T-cell (primary cell): ENCODE measurements at regions not wholly inside any gene's neighbourhood (a gene's known extent, or its start where the extent isn't known, plus 50 kb on each side); places are given as distances from the start of the nearest gene placed in this dataset.

Source experiments
- ATAC-seq, 4 experiments: fragments of 200-7000 bp in 3 of 4; fragments of 150-1000 bp in 1 of 4; cut with Tn5 transposase; replicated peaks in 1 of 4; 1 replicate in 3 of 4; 2 replicates in 1 of 4; pipeline ENCODE4 v1.10.0; 2021; ENCODE audit warnings: moderate library complexity in 3 of 4, mild to moderate bottlenecking in 2 of 4, moderate number of reproducible peaks in 1 of 4
- CTCF ChIA-PET, 2 donors: fragments of 300-600 bp; sonication (Branson Sonifier 250); formaldehyde crosslinking; loops; one replicate each; lab custom pipeline; 2022; ENCODE audit warnings: antibody characterized with exemption in 2 of 2; lab: Charles Lee
- POLR2A ChIA-PET, 2 donors: fragments of 300-600 bp; sonication (Branson Sonifier 250); formaldehyde crosslinking; loops; one replicate each; lab custom pipeline; 2022; ENCODE audit warnings: antibody characterized with exemption in 2 of 2; lab: Charles Lee
- DNase-seq, 35 experiments: peaks; one replicate each; pipeline versions ENCODE4 v3.0.0 to v3.0.0-alpha.2; 2013 to 2023
- H3K27ac ChIP-seq: one replicate; pipeline ENCODE4 v1.5.1; 2013; ENCODE audit warnings: low read length
- H3K27me3 ChIP-seq, 2 experiments: replicated peaks in 1 of 2; 1 replicate in 1 of 2; 2 replicates in 1 of 2; pipeline versions ENCODE4 v1.6.1 to v1.7.0; 2013; ENCODE audit warnings: low read length in 1 of 2, mixed read lengths in 1 of 2; ENCODE audit not compliant: control insufficient read depth in 2 of 2, insufficient read depth in 2 of 2; ENCODE audit errors: extremely low read depth in 1 of 2
- H3K36me3 ChIP-seq, 2 donors: 1 replicate in 1 of 2; 2 replicates in 1 of 2; pipeline versions ENCODE4 v1.6.1 to v1.7.0; 2013; ENCODE audit warnings: low read length in 1 of 2; ENCODE audit not compliant: control insufficient read depth in 2 of 2, insufficient read depth in 1 of 2; ENCODE audit errors: extremely low read depth in 1 of 2
- H3K4me1 ChIP-seq, 2 experiments: 1 replicate in 1 of 2; 2 replicates in 1 of 2; pipeline versions ENCODE4 v1.6.1 to v1.7.0; 2013; ENCODE audit warnings: low read length in 2 of 2, mixed read lengths in 1 of 2; ENCODE audit not compliant: insufficient read depth in 2 of 2, control insufficient read depth in 1 of 2; ENCODE audit errors: extremely low read depth in 1 of 2
- H3K4me3 ChIP-seq, 2 donors: 1 replicate in 1 of 2; 2 replicates in 1 of 2; pipeline versions ENCODE4 v1.5.1 to v1.7.0; 2013; ENCODE audit warnings: mild to moderate bottlenecking in 2 of 2, low read length in 1 of 2, moderate library complexity in 1 of 2; ENCODE audit not compliant: control insufficient read depth in 1 of 2; ENCODE audit errors: extremely low read depth in 1 of 2
- H3K9me3 ChIP-seq: 2 replicates; pipeline ENCODE4 v1.7.0; 2013
- H3K27ac Mint-ChIP-seq, 2 donors: one replicate each; pipeline ENCODE4 v1.8.0; 2020 to 2021; ENCODE audit warnings: mild to moderate bottlenecking in 2 of 2, mixed read lengths in 2 of 2
- H3K27me3 Mint-ChIP-seq, 2 donors: one replicate each; pipeline ENCODE4 v1.8.0; 2021 to 2022; ENCODE audit warnings: mixed read lengths in 2 of 2
- H3K36me3 Mint-ChIP-seq: one replicate; pipeline ENCODE4 v1.8.0; 2021; ENCODE audit warnings: mixed read lengths
- H3K4me1 Mint-ChIP-seq, 3 donors: one replicate each; pipeline ENCODE4 v1.8.0; 2020 to 2022; ENCODE audit warnings: mixed read lengths in 3 of 3, mild to moderate bottlenecking in 1 of 3
- H3K4me3 Mint-ChIP-seq, 3 donors: one replicate each; pipeline ENCODE4 v1.8.0; 2020 to 2022; ENCODE audit warnings: mild to moderate bottlenecking in 3 of 3, mixed read lengths in 3 of 3, moderate library complexity in 3 of 3
- H3K9me3 Mint-ChIP-seq, 3 donors: one replicate each; pipeline ENCODE4 v1.8.0; 2020 to 2022; ENCODE audit warnings: mixed read lengths in 3 of 3
- WGBS: methylation state at CpG from one replicate; pipeline ENCODE4 v1.1.5; 2013; ENCODE audit warnings: missing lambda C conversion rate; ENCODE audit not compliant: insufficient coverage; 5-methylcytosine and 5-hydroxymethylcytosine counted together

- Histone ChIP-seq H3K36me3 (no peaks in the 10 kb centered on the region), H3K9me3 (no peaks in the 10 kb centered on the region), H3K4me1 (no peaks in the 10 kb centered on the region), H3K27me3 (no peaks in the 10 kb centered on the region), H3K27ac (no peak overlapping the region), H3K4me3 (no peak overlapping the region)
- Mint-ChIP-seq H3K4me3 (no peak overlapping the region), H3K9me3 (peaks cover 3 to 8% (median 8%) of the 10 kb centered on the region in 3 donors), H3K36me3 (no peaks in the 10 kb centered on the region), H3K27ac (no peak overlapping the region), H3K4me1 (no peaks in the 10 kb centered on the region), H3K27me3 (no peaks in the 10 kb centered on the region)
- ChIA-PET CTCF (no interaction called here), POLR2A (no interaction called here)
- DNase-seq = no peak
- ATAC-seq = no peak
- WGBS = 94% methylated on average over 2 of the region's 2 CpGs
These were observed 298.6 kb upstream of the KIAA1217 start for GRCh38 chr10:23910291-23910690.

GRCh38 chr10:23912884-23913404 lies 296.0 kb upstream of the KIAA1217 start:
- Mint-ChIP-seq H3K4me1 (no peaks in the 10 kb centered on the region), H3K27ac (no peak overlapping the region), H3K27me3 (no peaks in the 10 kb centered on the region), H3K4me3 (no peak overlapping the region), H3K36me3 (no peaks in the 10 kb centered on the region), H3K9me3 (peaks cover 3 to 8% (median 7%) of the 10 kb centered on the region in 3 donors)
- no peak overlapping the region for H3K4me3 ChIP-seq
- H3K4me1 ChIP-seq = no peaks in the 10 kb centered on the region
- no peaks in the 10 kb centered on the region for H3K9me3 ChIP-seq
- H3K27ac ChIP-seq = no peak overlapping the region
- ChIA-PET CTCF (no interaction called here), POLR2A (no interaction called here)
- WGBS = 70% methylated on average over 2 of the region's 6 CpGs
- ATAC-seq (no peak), DNase-seq (no peak)
- H3K36me3 ChIP-seq = no peaks in the 10 kb centered on the region
- no peaks in the 10 kb centered on the region for H3K27me3 ChIP-seq

DNA sequence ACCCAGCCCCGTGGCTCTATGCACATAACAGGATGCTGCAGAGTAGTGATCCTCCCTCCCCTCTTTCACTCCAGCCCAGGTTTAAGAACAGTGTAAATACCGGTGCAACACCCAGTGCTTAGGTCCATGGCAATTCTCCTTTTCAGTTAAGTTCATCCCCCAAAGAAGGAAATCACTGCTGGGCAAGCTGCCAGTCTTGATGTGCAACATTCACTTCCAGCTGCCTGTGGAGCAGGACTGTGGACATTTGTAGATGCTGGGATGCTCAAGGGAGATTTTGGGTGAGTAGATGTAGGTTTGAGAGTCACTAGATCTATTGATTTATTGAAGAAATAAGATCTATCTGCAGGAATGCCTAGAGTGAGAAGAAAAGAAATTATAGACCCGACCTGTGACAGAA lies 294.3 kb upstream of the KIAA1217 start:
- ChIA-PET CTCF (no interaction called here), POLR2A (no interaction called here)
- no peak overlapping the region for H3K4me3 ChIP-seq
- Mint-ChIP-seq H3K9me3 (peaks cover 0 to 4% (median 0%) of the 10 kb centered on the region in 3 donors), H3K27me3 (no peaks in the 10 kb centered on the region), H3K4me3 (no peak overlapping the region), H3K4me1 (no peaks in the 10 kb centered on the region), H3K27ac (no peak overlapping the region), H3K36me3 (no peaks in the 10 kb centered on the region)
- H3K27ac ChIP-seq = no peak overlapping the region
- 65% methylated on average over 2 of the region's 3 CpGs for whole genome bisulfite sequencing
- DNase-seq = no peak
- ATAC-seq = no peak
- H3K9me3 ChIP-seq = no peaks in the 10 kb centered on the region
- no peaks in the 10 kb centered on the region for H3K27me3 ChIP-seq
- no peaks in the 10 kb centered on the region for H3K36me3 ChIP-seq
- H3K4me1 ChIP-seq = no peaks in the 10 kb centered on the region

- no peak overlapping the region for H3K4me3 Mint-ChIP-seq
- CTCF ChIA-PET = no interaction called here
These were observed 291.6 kb upstream of the KIAA1217 start for GRCh38 chr10:23917251-23917840.

DNA sequence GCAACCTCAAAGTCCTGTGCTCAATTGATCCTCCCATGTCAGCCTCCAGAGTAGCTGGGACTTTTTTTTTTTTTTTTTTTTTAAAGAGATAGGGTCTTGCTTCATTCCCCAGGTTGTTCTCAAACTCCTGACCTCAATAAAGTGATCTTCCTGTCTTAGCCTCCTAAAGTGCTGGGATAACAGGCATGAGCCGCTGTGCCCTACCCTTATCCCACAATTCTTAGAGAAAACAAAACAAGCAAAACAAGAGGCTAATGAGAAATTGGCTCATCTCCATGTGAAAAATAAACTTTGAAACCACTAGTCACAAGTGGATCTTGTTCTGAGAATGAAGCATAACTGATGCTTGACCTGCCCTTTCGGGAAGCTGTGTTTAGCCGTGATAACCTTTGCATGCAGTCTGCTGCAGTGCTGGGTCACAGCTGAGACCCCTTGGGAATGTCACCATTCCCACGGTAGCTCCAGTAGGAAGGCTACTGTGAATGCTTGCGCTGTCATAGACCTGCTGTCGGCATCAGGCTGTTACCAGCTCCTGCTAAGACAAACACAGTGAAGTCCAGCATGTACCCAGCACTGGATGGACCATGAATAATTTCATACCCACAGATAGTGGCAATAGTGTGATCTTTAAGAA lies 290.7 kb upstream of the KIAA1217 start:
- Histone ChIP-seq H3K36me3 (no peaks in the 10 kb centered on the region), H3K4me1 (no peaks in the 10 kb centered on the region), H3K27ac (no peak overlapping the region), H3K27me3 (no peaks in the 10 kb centered on the region), H3K4me3 (no peak overlapping the region), H3K9me3 (no peaks in the 10 kb centered on the region)
- Mint-ChIP-seq H3K4me1 (no peaks in the 10 kb centered on the region), H3K27me3 (no peaks in the 10 kb centered on the region), H3K36me3 (no peaks in the 10 kb centered on the region), H3K4me3 (no peak overlapping the region), H3K9me3 (peaks cover 0 to 8% (median 5%) of the 10 kb centered on the region in 3 donors), H3K27ac (no peak overlapping the region)
- DNase-seq (no peak), ATAC-seq (no peak)
- 74% methylated on average over 4 of the region's 6 CpGs for WGBS
- ChIA-PET POLR2A (no interaction called here), CTCF (no interaction called here)

More at GRCh38 chr10:23917251-23917840, 291.6 kb upstream of the KIAA1217 start:
- Histone ChIP-seq H3K9me3 (no peaks in the 10 kb centered on the region), H3K4me1 (no peaks in the 10 kb centered on the region), H3K36me3 (no peaks in the 10 kb centered on the region), H3K27ac (no peak overlapping the region), H3K27me3 (no peaks in the 10 kb centered on the region), H3K4me3 (no peak overlapping the region)
- peaks cover 0 to 8% (median 4%) of the 10 kb centered on the region in 3 donors for H3K9me3 Mint-ChIP-seq
- WGBS = 23% methylated on average over 3 of the region's 4 CpGs
- no peaks in the 10 kb centered on the region for H3K4me1 Mint-ChIP-seq
- DNase-seq = no peak
- no peak for ATAC-seq
- no peak overlapping the region for H3K27ac Mint-ChIP-seq
- H3K27me3 Mint-ChIP-seq = no peaks in the 10 kb centered on the region
- POLR2A ChIA-PET = no interaction called here
- no peaks in the 10 kb centered on the region for H3K36me3 Mint-ChIP-seq

DNA sequence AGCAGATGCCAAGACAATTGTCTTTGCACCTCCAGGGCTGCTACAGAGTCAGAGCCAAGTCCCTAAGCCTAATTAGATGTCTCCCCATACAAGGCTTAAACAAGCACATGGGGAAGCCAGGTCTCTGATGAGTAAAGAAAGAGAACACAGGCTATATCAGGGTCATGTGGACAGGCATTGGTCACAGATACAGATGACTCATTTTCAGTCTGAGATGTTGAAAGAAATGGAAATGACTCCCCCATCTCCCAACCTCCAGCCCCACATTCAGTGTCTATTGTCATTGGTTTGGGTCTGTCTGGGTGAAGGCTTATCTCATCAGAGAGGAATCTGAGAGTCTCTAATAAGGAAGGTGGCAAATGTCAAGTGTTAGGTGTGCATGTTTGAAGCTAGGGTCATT lies 290.1 kb upstream of the KIAA1217 start:
- no peaks in the 10 kb centered on the region for H3K4me1 ChIP-seq
- Mint-ChIP-seq H3K27ac (no peak overlapping the region), H3K4me3 (no peak overlapping the region), H3K27me3 (no peaks in the 10 kb centered on the region), H3K4me1 (no peaks in the 10 kb centered on the region), H3K36me3 (no peaks in the 10 kb centered on the region), H3K9me3 (peaks cover 0 to 8% (median 7%) of the 10 kb centered on the region in 3 donors)
- ChIA-PET POLR2A (no interaction called here), CTCF (no interaction called here)
- H3K9me3 ChIP-seq = no peaks in the 10 kb centered on the region
- ATAC-seq (no peak), DNase-seq (no peak)
- H3K27ac ChIP-seq = no peak overlapping the region
- no peak overlapping the region for H3K4me3 ChIP-seq
- no peaks in the 10 kb centered on the region for H3K36me3 ChIP-seq
- no peaks in the 10 kb centered on the region for H3K27me3 ChIP-seq
